HEK293 (cell line): ENCODE measurements at regions not wholly inside any gene's neighbourhood (a gene's known extent, or its start where the extent isn't known, plus 50 kb on each side); places are given as distances from the start of the nearest gene placed in this dataset.

Experiments
- CTCF ChIA-PET: fragments of 350-600 bp; formaldehyde crosslinking; extraction: SDS; loops from one replicate; lab custom pipeline; 2021; ENCODE audit warnings: antibody characterized with exemption; lab: Yijun Ruan, JAX
- POLR2A ChIA-PET: fragments of 300-600 bp; formaldehyde crosslinking; extraction: SDS; loops from one replicate; lab custom pipeline; 2020; ENCODE audit warnings: antibody characterized with exemption, inconsistent platforms; lab: Yijun Ruan, JAX
- H3K27ac ChIP-seq: fragments of 200-500 bp; sonication (Bioruptor generic); 2 replicates; pipeline ENCODE4 v1.5.1; 2014; ENCODE audit warnings: low read depth, low read length, control low read depth, inconsistent platforms; ENCODE audit errors: extremely low read depth
- H3K36me3 ChIP-seq, 2 experiments: fragments of 200-500 bp in 1 of 2; sonication (Bioruptor generic) in 1 of 2; 1 replicate in 1 of 2; 2 replicates in 1 of 2; pipeline ENCODE4 v1.5.1; 2014 to 2017; ENCODE audit warnings: inconsistent platforms in 2 of 2, low read length in 2 of 2; ENCODE audit not compliant: control insufficient read depth in 2 of 2, insufficient read depth in 1 of 2
- H3K4me1 ChIP-seq: fragments of 200-500 bp; sonication (Bioruptor generic); 2 replicates; pipeline ENCODE4 v1.5.1; 2014; ENCODE audit warnings: mild to moderate bottlenecking, low read length, inconsistent platforms; ENCODE audit not compliant: control insufficient read depth, insufficient read depth
- H3K4me3 ChIP-seq: 2 replicates; pipeline ENCODE4 v1.5.1; 2011; ENCODE audit warnings: low read depth, mild to moderate bottlenecking, control low read depth, low read length, moderate library complexity
- H3K9me3 ChIP-seq: fragments of 200-500 bp; sonication (Bioruptor generic); 2 replicates; pipeline ENCODE4 v1.5.1; 2014; ENCODE audit warnings: low read depth, low read length, inconsistent platforms; ENCODE audit not compliant: control insufficient read depth, insufficient read depth
- GFI1B ChIP-seq: fragments of 450-650 bp; formaldehyde crosslinking; IDR thresholded peaks from 2 replicates; pipeline ENCODE4 v1.5.1; 2016; ENCODE audit warnings: missing biosample characterization, missing genetic modification characterization
- HOXA7 ChIP-seq: sonication (generic); formaldehyde crosslinking; IDR thresholded peaks from 2 replicates; pipeline ENCODE4 v1.8.1; 2022; ENCODE audit warnings: missing genetic modification reagents, borderline replicate concordance
- KLF16 ChIP-seq: fragments of 450-650 bp; formaldehyde crosslinking; IDR thresholded peaks from 2 replicates; pipeline ENCODE4 v1.5.1; 2017; ENCODE audit warnings: missing biosample characterization, missing genetic modification characterization
- KLF9 ChIP-seq: fragments of 450-650 bp; formaldehyde crosslinking; IDR thresholded peaks from 2 replicates; pipeline ENCODE4 v1.5.1; 2016; ENCODE audit warnings: missing biosample characterization, missing genetic modification characterization, low read depth
- MYNN ChIP-seq: fragments of 450-650 bp; formaldehyde crosslinking; IDR thresholded peaks from 2 replicates; pipeline ENCODE4 v1.5.1; 2016; ENCODE audit warnings: missing biosample characterization, missing genetic modification characterization, borderline replicate concordance
- SP7 ChIP-seq: fragments of 450-650 bp; formaldehyde crosslinking; IDR thresholded peaks from 2 replicates; pipeline ENCODE4 v1.5.1; 2016; ENCODE audit warnings: missing biosample characterization, missing genetic modification characterization
- TRIM28 ChIP-seq: IDR thresholded peaks from 2 replicates; pipeline ENCODE4 v1.6.1; 2011; ENCODE audit warnings: low read length, control low read depth, borderline replicate concordance
- YY1 ChIP-seq: fragments of 450-650 bp; formaldehyde crosslinking; IDR thresholded peaks from 2 replicates; pipeline ENCODE4 v1.5.1; 2018; ENCODE audit warnings: missing biosample characterization, missing genetic modification characterization
- ZBTB6 ChIP-seq: fragments of 450-650 bp; formaldehyde crosslinking; IDR thresholded peaks from 2 replicates; pipeline ENCODE4 v1.5.1; 2017; ENCODE audit warnings: missing biosample characterization, missing genetic modification characterization
- ZNF112 ChIP-seq: fragments of 450-650 bp; formaldehyde crosslinking; IDR thresholded peaks from 2 replicates; pipeline ENCODE4 v1.5.0; 2017; ENCODE audit warnings: missing biosample characterization, missing genetic modification characterization
- ZNF157 ChIP-seq: fragments of 450-650 bp; formaldehyde crosslinking; IDR thresholded peaks from 2 replicates; pipeline ENCODE4 v1.5.1; 2016; ENCODE audit warnings: missing biosample characterization, missing genetic modification characterization
- ZNF18 ChIP-seq: fragments of 450-650 bp; formaldehyde crosslinking; IDR thresholded peaks from 2 replicates; pipeline ENCODE4 v1.5.1; 2016; ENCODE audit warnings: missing biosample characterization, missing genetic modification characterization
- ZNF19 ChIP-seq: fragments of 450-650 bp; formaldehyde crosslinking; IDR thresholded peaks from 2 replicates; pipeline ENCODE4; 2016; ENCODE audit warnings: missing biosample characterization, missing genetic modification characterization, low read depth
- ZNF2 ChIP-seq: fragments of 450-650 bp; formaldehyde crosslinking; IDR thresholded peaks from 2 replicates; pipeline ENCODE4 v1.5.1; 2016; ENCODE audit warnings: missing biosample characterization, missing genetic modification characterization
- ZNF248 ChIP-seq: fragments of 450-650 bp; formaldehyde crosslinking; IDR thresholded peaks from 2 replicates; pipeline ENCODE4 v1.5.1; 2017; ENCODE audit warnings: missing biosample characterization, missing genetic modification characterization
- ZNF292 ChIP-seq: fragments of 450-650 bp; formaldehyde crosslinking; IDR thresholded peaks from 2 replicates; pipeline ENCODE4 v1.5.1; 2016; ENCODE audit warnings: low read depth, missing biosample characterization, missing genetic modification characterization, borderline replicate concordance
- ZNF416 ChIP-seq: fragments of 450-650 bp; formaldehyde crosslinking; IDR thresholded peaks from 2 replicates; pipeline ENCODE4 v1.5.1; 2016; ENCODE audit warnings: missing biosample characterization, missing genetic modification characterization
- ZNF48 ChIP-seq: fragments of 450-650 bp; formaldehyde crosslinking; IDR thresholded peaks from 2 replicates; pipeline ENCODE4 v1.5.1; 2016; ENCODE audit warnings: missing biosample characterization, missing genetic modification characterization
- ZNF488 ChIP-seq: fragments of 450-650 bp; formaldehyde crosslinking; IDR thresholded peaks from 2 replicates; pipeline ENCODE4 v1.5.1; 2016; ENCODE audit warnings: missing biosample characterization, missing genetic modification characterization
- ZNF501 ChIP-seq: fragments of 450-650 bp; formaldehyde crosslinking; IDR thresholded peaks from 2 replicates; pipeline ENCODE4 v1.5.1; 2016; ENCODE audit warnings: missing biosample characterization, missing genetic modification characterization
- ZNF510 ChIP-seq: fragments of 450-650 bp; formaldehyde crosslinking; IDR thresholded peaks from 2 replicates; pipeline ENCODE4 v1.5.1; 2018; ENCODE audit warnings: mild to moderate bottlenecking, missing genetic modification characterization, missing biosample characterization; ENCODE audit not compliant: insufficient replicate concordance
- ZNF521 ChIP-seq: fragments of 450-650 bp; formaldehyde crosslinking; IDR thresholded peaks from 2 replicates; pipeline ENCODE4 v1.5.1; 2017; ENCODE audit warnings: missing biosample characterization, mild to moderate bottlenecking, missing genetic modification characterization
- ZNF560 ChIP-seq: fragments of 450-650 bp; formaldehyde crosslinking; IDR thresholded peaks from 2 replicates; pipeline ENCODE4 v1.5.1; 2017; ENCODE audit warnings: missing biosample characterization, missing genetic modification characterization, borderline replicate concordance
- ZNF561 ChIP-seq: fragments of 450-650 bp; IDR thresholded peaks from 2 replicates; pipeline ENCODE4 v1.5.1; 2018; ENCODE audit warnings: missing biosample characterization, missing genetic modification characterization, borderline replicate concordance
- ZNF580 ChIP-seq: fragments of 450-650 bp; formaldehyde crosslinking; IDR thresholded peaks from 2 replicates; pipeline ENCODE4 v1.5.1; 2016; ENCODE audit warnings: missing biosample characterization, missing genetic modification characterization
- ZNF600 ChIP-seq: fragments of 450-650 bp; formaldehyde crosslinking; IDR thresholded peaks from 2 replicates; pipeline ENCODE4 v1.5.1; 2016; ENCODE audit warnings: missing biosample characterization, missing genetic modification characterization
- ZNF658 ChIP-seq: fragments of 450-650 bp; formaldehyde crosslinking; IDR thresholded peaks from 2 replicates; pipeline ENCODE4; 2016; ENCODE audit warnings: missing biosample characterization, missing genetic modification characterization
- ZNF664 ChIP-seq: fragments of 450-650 bp; formaldehyde crosslinking; IDR thresholded peaks from 2 replicates; pipeline ENCODE4 v1.5.1; 2016; ENCODE audit warnings: missing biosample characterization, missing genetic modification characterization
- ZNF692 ChIP-seq: fragments of 450-650 bp; formaldehyde crosslinking; IDR thresholded peaks from 2 replicates; pipeline ENCODE4 v1.5.1; 2016; ENCODE audit warnings: missing biosample characterization, missing genetic modification characterization
- ZSCAN23 ChIP-seq: fragments of 450-650 bp; formaldehyde crosslinking; IDR thresholded peaks from 2 replicates; pipeline ENCODE4 v1.5.1; 2016; ENCODE audit warnings: missing biosample characterization, missing genetic modification characterization

- TF ChIP-seq GFI1B: no peak
- TF ChIP-seq ZNF112 (tag by site-specific recombination): no peak
- no peak for TF ChIP-seq ZNF48 (tag by site-specific recombination)
- no peak for TF ChIP-seq MYNN
- no peak for TF ChIP-seq ZNF292 (tag by site-specific recombination)
- no peak for TF ChIP-seq HOXA7 (CRISPR knock-in tag)
- no peak for TF ChIP-seq ZNF560 (tag by site-specific recombination)
- no peak for TF ChIP-seq ZSCAN23
- no peak for TF ChIP-seq TRIM28
- no peak for TF ChIP-seq ZNF692 (tag by site-specific recombination)
- no peak for TF ChIP-seq KLF9
- TF ChIP-seq SP7: no peak
- no peak for TF ChIP-seq ZBTB6 (tag by site-specific recombination)
- no peak for TF ChIP-seq ZNF18
- no peak for TF ChIP-seq ZNF600 (tag by site-specific recombination)
- no peak for TF ChIP-seq ZNF664 (tag by site-specific recombination)
- TF ChIP-seq, all 188 proteins: peak for 0
Observed at GRCh38 chr14:87874676-87875075, 118.3 kb downstream of the GALC start.

GRCh38 chr14:87873741-87874140 lies 119.2 kb downstream of the GALC start:
- POLR2A ChIA-PET: no interaction called here
- CTCF ChIA-PET: interaction anchor here (0.6 to 1.0 kb wide), 3 partner anchors 68 to 128 kb away, joined by 3 to 4 read pairs (median 4); no protein-coding TSS in a partner anchor
- H3K4me3 ChIP-seq: no peak overlapping the region
- H3K9me3 ChIP-seq: no peaks in the 10 kb centered on the region
- no peaks in the 10 kb centered on the region for H3K36me3 ChIP-seq
- no peaks in the 10 kb centered on the region for H3K4me1 ChIP-seq
- H3K27ac ChIP-seq: no peak overlapping the region
- TF ChIP-seq ZNF501 (tag by site-specific recombination) (no peak), KLF16 (tag by site-specific recombination) (no peak), ZNF416 (tag by site-specific recombination) (no peak), ZNF560 (tag by site-specific recombination) (no peak), ZNF248 (tag by site-specific recombination) (no peak), ZNF580 (tag by site-specific recombination) (no peak), ZNF510 (tag by site-specific recombination) (no peak), ZBTB6 (tag by site-specific recombination) (no peak), ZNF658 (tag by site-specific recombination) (no peak), ZNF2 (tag by site-specific recombination) (no peak), ZNF488 (tag by site-specific recombination) (no peak), YY1 (tag by site-specific recombination) (no peak), ZNF561 (tag by site-specific recombination) (no peak), ZNF18 (no peak), ZNF19 (tag by site-specific recombination) (no peak), ZNF521 (no peak), ZNF157 (tag by site-specific recombination) (no peak)

More at GRCh38 chr14:87874676-87875075, 118.3 kb downstream of the GALC start:
- ChIA-PET POLR2A (no interaction called here), CTCF (interaction anchor here (0.6 to 1.1 kb wide), 3 partner anchors 14 to 129 kb away, joined by 4 read pairs; no protein-coding TSS in a partner anchor)
- Histone ChIP-seq H3K4me1 (no peaks in the 10 kb centered on the region), H3K36me3 (no peaks in the 10 kb centered on the region), H3K9me3 (no peaks in the 10 kb centered on the region), H3K4me3 (no peak overlapping the region), H3K27ac (no peak overlapping the region)
